Smooth muscle cell (in vitro differentiated cells): ENCODE measurements at regions not wholly inside any gene's neighbourhood (a gene's known extent, or its start where the extent isn't known, plus 50 kb on each side); places are given as distances from the start of the nearest gene placed in this dataset.

Experiments used
- DNase-seq: peaks from one replicate; lab custom pipeline; 2025; ENCODE audit not compliant: unreplicated experiment; lab: John Stamatoyannopoulos, UW
- H2AFZ ChIP-seq: fragments of 200-600 bp; sonication (generic); 2 replicates; pipeline ENCODE4 v1.6.0; 2016; ENCODE audit warnings: antibody characterized with exemption, low read depth, mild to moderate bottlenecking
- H3F3A ChIP-seq: fragments of 200-600 bp; sonication (generic); 2 replicates; pipeline ENCODE4 v1.6.0; 2017; ENCODE audit warnings: antibody characterized with exemption, low read depth
- H3K27ac ChIP-seq: fragments of 200-600 bp; sonication (generic); 2 replicates; pipeline ENCODE4 v1.5.1; 2016; ENCODE audit warnings: low read depth, mild to moderate bottlenecking
- H3K27me3 ChIP-seq: fragments of 200-600 bp; sonication (generic); 2 replicates; pipeline ENCODE4 v1.6.1; 2016; ENCODE audit warnings: low read depth, mild to moderate bottlenecking
- H3K36me3 ChIP-seq: fragments of 200-600 bp; sonication (generic); 2 replicates; pipeline ENCODE4 v1.5.1; 2016; ENCODE audit warnings: low read depth
- H3K4me1 ChIP-seq: fragments of 200-600 bp; sonication (generic); 2 replicates; pipeline ENCODE4 v1.5.1; 2016; ENCODE audit warnings: low read depth
- H3K4me2 ChIP-seq: fragments of 200-600 bp; sonication (generic); 2 replicates; pipeline ENCODE4 v1.6.0; 2016; ENCODE audit warnings: mild to moderate bottlenecking
- H3K4me3 ChIP-seq: fragments of 200-600 bp; sonication (generic); 2 replicates; pipeline ENCODE4 v1.5.1; 2016; ENCODE audit warnings: mild to moderate bottlenecking
- H3K79me2 ChIP-seq: fragments of 200-600 bp; sonication (generic); 2 replicates; pipeline ENCODE4 v1.6.0; 2016; ENCODE audit warnings: low read depth, mild to moderate bottlenecking
- H3K9ac ChIP-seq: fragments of 200-600 bp; sonication (generic); 2 replicates; pipeline ENCODE4 v1.6.0; 2016; ENCODE audit warnings: low read depth
- H3K9me3 ChIP-seq: fragments of 200-600 bp; sonication (generic); replicated peaks from 2 replicates; pipeline ENCODE4 v1.5.1; 2016; ENCODE audit warnings: low read depth
- H4K20me1 ChIP-seq: fragments of 200-600 bp; sonication (generic); 2 replicates; pipeline ENCODE4 v1.6.0; 2016; ENCODE audit warnings: low read depth
- WGBS: methylation state at CpG from one replicate; pipeline ENCODE4 v1.1.7; 2016; ENCODE audit warnings: low lambda C conversion rate; 5-methylcytosine and 5-hydroxymethylcytosine counted together
- TF ChIP-seq, protein P1 (sequence below): fragments of 200-600 bp; sonication (generic); IDR thresholded peaks from 2 replicates; pipeline ENCODE4 v1.5.1; 2017; ENCODE audit warnings: borderline replicate concordance, mild to moderate bottlenecking, antibody characterized with exemption; ENCODE audit not compliant: insufficient read depth, poor library complexity, severe bottlenecking

DNA sequence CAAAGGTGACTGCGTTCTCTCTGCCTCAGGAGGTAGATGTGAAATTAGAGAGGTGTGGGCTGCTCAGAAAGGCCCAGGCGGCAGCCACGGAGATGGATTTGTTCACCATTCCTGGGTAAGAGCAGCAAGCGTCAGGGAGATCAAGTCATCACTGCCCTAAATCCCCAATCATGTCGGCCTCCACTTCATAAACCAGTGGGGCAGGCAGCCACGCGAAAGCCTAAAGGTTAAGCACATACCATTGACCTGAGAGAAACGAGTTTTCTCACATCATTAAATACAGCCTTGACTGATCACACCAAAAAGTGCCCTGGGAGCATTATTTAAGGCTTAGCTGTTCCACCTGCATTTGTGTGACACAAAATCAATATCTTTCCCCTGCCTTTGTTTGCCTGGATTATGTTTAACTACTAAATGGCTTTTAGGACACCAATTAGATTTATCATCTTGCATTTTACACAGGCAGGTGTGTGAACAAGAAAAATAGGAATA is 50.7 kb upstream of the FOXB1 start:
- H3K27me3 ChIP-seq = no peaks in the 10 kb centered on the region

DNA sequence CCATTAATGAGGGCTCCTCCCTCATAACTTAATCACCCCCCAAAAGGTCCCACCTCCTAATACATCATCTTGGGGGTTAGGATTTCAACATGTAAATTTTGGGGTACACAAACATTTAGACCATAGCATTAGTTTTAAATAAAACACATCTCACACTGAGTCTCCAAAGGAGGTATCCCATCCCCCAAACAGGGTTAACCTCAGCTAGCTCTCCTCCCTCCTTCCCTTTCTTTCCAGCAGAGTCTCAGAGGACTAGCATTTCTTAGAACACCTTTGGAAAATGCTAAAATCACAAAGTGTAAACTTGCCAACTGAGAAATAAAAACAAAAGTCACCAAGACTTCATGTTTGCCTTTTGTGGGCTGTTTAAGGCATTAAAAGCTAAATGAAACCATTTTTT is 51.2 kb upstream of the FOXB1 start:
- no peak overlapping the region for H3K27ac ChIP-seq
- H3K9me3 ChIP-seq = no peaks in the 10 kb centered on the region
- TF ChIP-seq, protein P1, sequence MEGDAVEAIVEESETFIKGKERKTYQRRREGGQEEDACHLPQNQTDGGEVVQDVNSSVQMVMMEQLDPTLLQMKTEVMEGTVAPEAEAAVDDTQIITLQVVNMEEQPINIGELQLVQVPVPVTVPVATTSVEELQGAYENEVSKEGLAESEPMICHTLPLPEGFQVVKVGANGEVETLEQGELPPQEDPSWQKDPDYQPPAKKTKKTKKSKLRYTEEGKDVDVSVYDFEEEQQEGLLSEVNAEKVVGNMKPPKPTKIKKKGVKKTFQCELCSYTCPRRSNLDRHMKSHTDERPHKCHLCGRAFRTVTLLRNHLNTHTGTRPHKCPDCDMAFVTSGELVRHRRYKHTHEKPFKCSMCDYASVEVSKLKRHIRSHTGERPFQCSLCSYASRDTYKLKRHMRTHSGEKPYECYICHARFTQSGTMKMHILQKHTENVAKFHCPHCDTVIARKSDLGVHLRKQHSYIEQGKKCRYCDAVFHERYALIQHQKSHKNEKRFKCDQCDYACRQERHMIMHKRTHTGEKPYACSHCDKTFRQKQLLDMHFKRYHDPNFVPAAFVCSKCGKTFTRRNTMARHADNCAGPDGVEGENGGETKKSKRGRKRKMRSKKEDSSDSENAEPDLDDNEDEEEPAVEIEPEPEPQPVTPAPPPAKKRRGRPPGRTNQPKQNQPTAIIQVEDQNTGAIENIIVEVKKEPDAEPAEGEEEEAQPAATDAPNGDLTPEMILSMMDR = no peak
- DNase-seq = no peak
- no peaks in the 10 kb centered on the region for H3K4me1 ChIP-seq
- H4K20me1 ChIP-seq = no peaks in the 10 kb centered on the region
- no peak overlapping the region for H2AFZ ChIP-seq
- H3K4me3 ChIP-seq = no peak overlapping the region
- H3K79me2 ChIP-seq = no peaks in the 10 kb centered on the region
- no peaks in the 10 kb centered on the region for H3F3A ChIP-seq
- no peaks in the 10 kb centered on the region for H3K27me3 ChIP-seq
- no peak overlapping the region for H3K9ac ChIP-seq
- no peaks in the 10 kb centered on the region for H3K36me3 ChIP-seq
- no peak overlapping the region for H3K4me2 ChIP-seq

More for the DNA sequence above, 50.7 kb upstream of the FOXB1 start:
- Histone ChIP-seq H3K36me3 (no peaks in the 10 kb centered on the region), H2AFZ (no peak overlapping the region), H3F3A (no peaks in the 10 kb centered on the region), H3K4me1 (no peaks in the 10 kb centered on the region), H4K20me1 (no peaks in the 10 kb centered on the region), H3K79me2 (no peaks in the 10 kb centered on the region), H3K9me3 (no peaks in the 10 kb centered on the region), H3K4me2 (no peak overlapping the region), H3K9ac (no peak overlapping the region), H3K27ac (no peak overlapping the region), H3K4me3 (no peak overlapping the region)
- no peak for DNase-seq
- WGBS = 52% methylated on average over 8 of the region's 8 CpGs
- TF ChIP-seq, protein P1 = no peak

DNA sequence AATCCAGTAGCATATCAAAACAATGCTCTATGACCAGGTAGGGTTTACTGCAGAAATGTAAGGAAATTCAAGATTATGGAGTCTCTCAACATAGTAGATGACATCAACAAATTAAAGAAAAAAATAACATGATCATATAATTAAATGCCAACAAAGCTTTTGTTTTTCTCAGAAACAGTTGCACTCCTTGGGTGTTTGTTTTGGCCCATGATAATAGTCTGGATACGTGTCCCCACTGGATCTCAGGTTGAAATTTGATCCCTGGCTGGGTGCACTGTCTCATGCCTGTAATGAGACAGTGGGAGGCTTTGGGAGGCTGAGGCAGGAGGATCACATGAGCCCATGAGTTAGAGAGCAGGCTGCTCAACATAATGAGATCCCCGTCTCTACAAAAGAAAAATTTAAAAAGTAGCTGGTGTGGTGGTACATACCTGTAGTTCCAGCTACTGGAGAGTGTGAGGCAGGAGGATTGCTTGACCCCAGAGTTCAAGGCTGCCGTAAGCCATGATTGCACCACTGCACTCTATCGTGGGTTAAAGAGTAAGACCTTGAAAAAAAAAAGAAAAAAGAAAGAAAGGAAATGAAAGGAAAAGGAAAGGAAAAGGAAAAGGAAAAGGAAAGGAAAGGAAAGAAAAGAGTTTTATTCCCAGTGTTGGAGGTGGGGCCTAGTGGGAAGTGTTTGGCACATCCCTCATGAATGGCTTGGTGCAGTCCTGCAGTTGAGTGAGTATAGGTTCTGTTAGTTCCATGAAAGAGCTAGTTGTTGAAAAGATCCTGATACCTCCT is 53.3 kb upstream of the FOXB1 start:
- Histone ChIP-seq H2AFZ (no peak overlapping the region), H3K27me3 (peaks cover 4% of the 10 kb centered on the region), H3K27ac (no peak overlapping the region), H3K4me2 (no peak overlapping the region), H3K36me3 (no peaks in the 10 kb centered on the region), H3K4me1 (no peaks in the 10 kb centered on the region), H3F3A (no peaks in the 10 kb centered on the region), H4K20me1 (no peaks in the 10 kb centered on the region), H3K79me2 (no peaks in the 10 kb centered on the region), H3K9me3 (no peaks in the 10 kb centered on the region), H3K4me3 (no peak overlapping the region), H3K9ac (no peak overlapping the region)
- DNase-seq = no peak
- WGBS = 81% methylated on average over 4 of the region's 4 CpGs
- TF ChIP-seq, protein P1 = no peak

DNA sequence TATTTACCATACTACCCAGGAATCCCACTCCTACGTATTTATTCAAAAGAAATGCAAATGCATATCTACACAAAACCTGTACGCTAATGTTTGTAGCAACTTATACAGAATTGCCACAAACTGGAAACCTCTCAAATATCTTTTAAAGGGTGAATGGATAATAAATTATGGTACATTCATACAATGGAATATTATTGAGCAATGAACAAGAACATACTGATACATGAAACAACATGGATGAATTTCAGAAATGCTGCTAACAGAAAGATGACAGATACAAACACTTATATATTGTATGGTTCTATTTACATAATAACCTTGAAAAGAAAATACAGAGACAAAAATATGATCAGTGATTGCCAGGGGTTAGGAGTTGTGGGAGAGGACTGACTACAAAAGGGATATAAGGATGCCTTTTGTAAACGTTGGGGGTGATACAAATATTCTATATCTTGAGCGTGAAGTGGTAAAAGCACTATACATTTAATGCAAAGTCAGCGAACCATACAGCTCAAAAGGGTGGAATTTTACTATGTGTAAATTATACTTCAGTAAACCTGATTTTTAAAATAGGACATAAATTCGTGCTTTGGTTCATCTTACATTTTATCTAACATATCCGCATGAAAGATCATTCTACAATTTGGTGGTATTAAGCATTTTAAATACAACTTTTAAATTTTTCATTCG is 55.0 kb upstream of the FOXB1 start:
- Histone ChIP-seq H3K4me3 (no peak overlapping the region), H3K9ac (no peak overlapping the region), H3K79me2 (no peaks in the 10 kb centered on the region), H3K4me1 (no peaks in the 10 kb centered on the region), H2AFZ (no peak overlapping the region), H3F3A (no peaks in the 10 kb centered on the region), H3K4me2 (no peak overlapping the region), H3K36me3 (no peaks in the 10 kb centered on the region), H4K20me1 (no peaks in the 10 kb centered on the region), H3K27ac (no peak overlapping the region), H3K27me3 (peaks cover 4% of the 10 kb centered on the region), H3K9me3 (no peaks in the 10 kb centered on the region)
- 88% methylated on average over 8 of the region's 8 CpGs for WGBS
- TF ChIP-seq, protein P1 = no peak
- DNase-seq = no peak
